ENCODE measurements at regions not wholly inside any gene's neighbourhood (a gene's known extent, or its start where the extent isn't known, plus 50 kb on each side); places are given as distances from the start of the nearest gene placed in this dataset.

- no peak for DNase-seq (ENCODE audit: low read depth)
Observed at GRCh38 chr3:146912241-146913015, 307.3 kb upstream of the PLSCR5 start.

- DNase-seq (ENCODE audit: low read depth) = no peak
Observed at GRCh38 chr3:146903927-146904326, 298.8 kb upstream of the PLSCR5 start.

- no peak for DNase-seq (ENCODE audit: low read depth)
Observed at GRCh38 chr3:146899171-146899570, 294.0 kb upstream of the PLSCR5 start.

- DNase-seq (ENCODE audit: low read depth) = no peak
Observed at GRCh38 chr3:146896711-146897110, 291.6 kb upstream of the PLSCR5 start.

- no peak for DNase-seq (ENCODE audit: low read depth)
Observed at GRCh38 chr3:146895026-146895749, 290.0 kb upstream of the PLSCR5 start.

- DNase-seq (ENCODE audit: low read depth) = no peak
Observed at GRCh38 chr3:146894406-146894805, 289.3 kb upstream of the PLSCR5 start.

- DNase-seq (ENCODE audit: low read depth) = no peak
Observed at GRCh38 chr3:146892041-146892440, 286.9 kb upstream of the PLSCR5 start.

- DNase-seq (ENCODE audit: low read depth) = no peak
Observed at GRCh38 chr3:146889626-146890025, 284.5 kb upstream of the PLSCR5 start.

- no peak for DNase-seq (ENCODE audit: low read depth)
Observed at GRCh38 chr3:146888176-146888575, 283.0 kb upstream of the PLSCR5 start.

GRCh38 chr3:146884721-146885120 lies 279.6 kb upstream of the PLSCR5 start:
- no peak for DNase-seq (ENCODE audit: low read depth)

GRCh38 chr3:146884296-146884695 lies 279.1 kb upstream of the PLSCR5 start:
- DNase-seq (ENCODE audit: low read depth) = no peak

- no peak for DNase-seq (ENCODE audit: low read depth)
Observed at GRCh38 chr3:146883288-146883687, 278.1 kb upstream of the PLSCR5 start.

- DNase-seq (ENCODE audit: low read depth) = no peak
Observed at GRCh38 chr3:146881966-146882760, 277.0 kb upstream of the PLSCR5 start.

GRCh38 chr3:146881356-146881755 lies 276.2 kb upstream of the PLSCR5 start:
- no peak for DNase-seq (ENCODE audit: low read depth)

GRCh38 chr3:146873748-146874147 lies 268.6 kb upstream of the PLSCR5 start:
- no peak for DNase-seq (ENCODE audit: low read depth)

GRCh38 chr3:146865175-146865755 lies 260.1 kb upstream of the PLSCR5 start:
- no peak for DNase-seq (ENCODE audit: low read depth)

- DNase-seq (ENCODE audit: low read depth) = no peak
Observed at GRCh38 chr3:146861262-146861661, 256.1 kb upstream of the PLSCR5 start.

GRCh38 chr3:146854523-146854922 lies 249.4 kb upstream of the PLSCR5 start:
- DNase-seq (ENCODE audit: low read depth) = no peak

GRCh38 chr3:146851665-146852064 lies 246.5 kb upstream of the PLSCR5 start:
- DNase-seq (ENCODE audit: low read depth) = no peak

- DNase-seq (ENCODE audit: low read depth) = no peak
Observed at GRCh38 chr3:146845361-146845760, 240.2 kb upstream of the PLSCR5 start.

- DNase-seq (ENCODE audit: low read depth) = no peak
Observed at GRCh38 chr3:146843476-146843875, 238.3 kb upstream of the PLSCR5 start.

- no peak for DNase-seq (ENCODE audit: low read depth)
Observed at GRCh38 chr3:146839727-146840375, 234.7 kb upstream of the PLSCR5 start.
